ENCODE measurements at regions not wholly inside any gene's neighbourhood (a gene's known extent, or its start where the extent isn't known, plus 50 kb on each side); places are given as distances from the start of the nearest gene placed in this dataset.

DNA sequence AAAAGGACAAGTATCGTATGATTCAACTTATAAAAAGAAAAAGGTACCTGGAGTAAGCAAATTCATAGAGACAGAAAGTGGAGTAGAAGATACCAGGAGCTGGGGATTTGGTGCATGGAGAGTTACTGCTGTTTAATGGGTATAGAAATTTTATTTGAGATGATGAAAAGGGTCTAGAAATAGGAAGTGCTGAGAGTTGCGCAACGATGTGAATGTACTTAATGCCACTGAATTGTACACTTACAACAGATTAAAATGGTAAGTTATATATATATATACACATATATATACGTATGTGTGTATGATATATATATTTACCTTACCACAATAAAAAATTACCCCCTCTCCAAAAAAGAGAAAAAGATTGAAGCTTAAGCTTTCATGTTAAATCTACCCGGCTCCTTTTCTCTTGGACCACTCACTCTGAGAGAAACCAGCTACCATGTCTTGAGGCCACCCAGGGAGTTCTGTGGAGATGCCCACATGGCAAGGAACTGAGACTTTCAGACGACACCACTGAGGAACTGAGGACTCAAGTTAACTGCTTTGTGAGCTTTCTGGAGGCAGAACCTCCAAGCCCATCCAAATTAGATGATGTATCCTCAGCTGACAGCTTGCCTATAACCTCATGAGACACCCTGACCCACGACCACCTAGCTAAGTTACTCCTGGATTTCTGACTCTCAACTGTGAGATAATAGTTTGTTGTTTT is 130.0 kb upstream of the BTG1 start:
- Histone ChIP-seq H3K9me3 (no peaks in the 10 kb centered on the region), H3K4me3 (no peak overlapping the region), H3K4me1 (no peaks in the 10 kb centered on the region), H3K4me2 (no peak overlapping the region), H3K27ac (no peak overlapping the region)
- DNase-seq (ENCODE audit: low read depth in 1 of 2, low spot score in 1 of 2) = no peak
- ChIA-PET POLR2A (no interaction called here), CTCF (interaction anchor here (0.6 kb wide), 1 partner anchor 19 kb away, joined by 4 read pairs; no protein-coding TSS in a partner anchor)
- FAIRE-seq = no peak
- no peak for ATAC-seq
- TF ChIP-seq HOXA7 (CRISPR knock-in tag; IDR thresholded peaks at IDR 0.05) (no peak), CEBPB (IDR thresholded peaks at IDR 0.05) (peak; percentile 76 to 78; a peak in 3 of 4 replicates)
- 51% methylated on average over 7 of the region's 7 CpGs for WGBS (ENCODE audit: missing lambda C conversion rate)

GRCh38 chr12:92273076-92273475 is 127.4 kb upstream of the BTG1 start:
- Histone ChIP-seq H3K4me3 (no peak overlapping the region), H3K9me3 (no peaks in the 10 kb centered on the region), H3K4me2 (no peak overlapping the region), H3K27ac (no peak overlapping the region), H3K4me1 (no peaks in the 10 kb centered on the region)
- CTCF ChIA-PET = no interaction called here
- TF ChIP-seq FOXS1 (CRISPR knock-in tag; IDR thresholded peaks at IDR 0.05) (no peak), BCL3 (IDR thresholded peaks at IDR 0.05) (no peak), RFX5 (IDR thresholded peaks at IDR 0.05) (no peak), MYC (IDR thresholded peaks at IDR 0.05; ENCODE audit: borderline replicate concordance, low read length) (no peak), POLR2A (IDR thresholded peaks at IDR 0.05; ENCODE audit: low read length) (no peak), NR3C1 (IDR thresholded peaks at IDR 0.05) (no peak), CBX8 (IDR thresholded peaks at IDR 0.05) (no peak), RARB (CRISPR knock-in tag; IDR thresholded peaks at IDR 0.05) (no peak), MAX (IDR thresholded peaks at IDR 0.05) (no peak), E2F6 (IDR thresholded peaks at IDR 0.05; ENCODE audit: borderline replicate concordance, low read depth) (no peak), RNF2 (IDR thresholded peaks at IDR 0.05; ENCODE audit: borderline replicate concordance, low read depth) (no peak), BHLHE40 (IDR thresholded peaks at IDR 0.05; ENCODE audit: low read depth, low read length) (no peak), NPAS2 (CRISPR knock-in tag; IDR thresholded peaks at IDR 0.05; ENCODE audit: borderline replicate concordance) (no peak)
- TF ChIP-seq, protein P1, sequence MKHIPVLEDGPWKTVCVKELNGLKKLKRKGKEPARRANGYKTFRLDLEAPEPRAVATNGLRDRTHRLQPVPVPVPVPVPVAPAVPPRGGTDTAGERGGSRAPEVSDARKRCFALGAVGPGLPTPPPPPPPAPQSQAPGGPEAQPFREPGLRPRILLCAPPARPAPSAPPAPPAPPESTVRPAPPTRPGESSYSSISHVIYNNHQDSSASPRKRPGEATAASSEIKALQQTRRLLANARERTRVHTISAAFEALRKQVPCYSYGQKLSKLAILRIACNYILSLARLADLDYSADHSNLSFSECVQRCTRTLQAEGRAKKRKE (CRISPR knock-in tag; IDR thresholded peaks at IDR 0.05; ENCODE audit: low read depth) = no peak
- TF ChIP-seq, protein P2, sequence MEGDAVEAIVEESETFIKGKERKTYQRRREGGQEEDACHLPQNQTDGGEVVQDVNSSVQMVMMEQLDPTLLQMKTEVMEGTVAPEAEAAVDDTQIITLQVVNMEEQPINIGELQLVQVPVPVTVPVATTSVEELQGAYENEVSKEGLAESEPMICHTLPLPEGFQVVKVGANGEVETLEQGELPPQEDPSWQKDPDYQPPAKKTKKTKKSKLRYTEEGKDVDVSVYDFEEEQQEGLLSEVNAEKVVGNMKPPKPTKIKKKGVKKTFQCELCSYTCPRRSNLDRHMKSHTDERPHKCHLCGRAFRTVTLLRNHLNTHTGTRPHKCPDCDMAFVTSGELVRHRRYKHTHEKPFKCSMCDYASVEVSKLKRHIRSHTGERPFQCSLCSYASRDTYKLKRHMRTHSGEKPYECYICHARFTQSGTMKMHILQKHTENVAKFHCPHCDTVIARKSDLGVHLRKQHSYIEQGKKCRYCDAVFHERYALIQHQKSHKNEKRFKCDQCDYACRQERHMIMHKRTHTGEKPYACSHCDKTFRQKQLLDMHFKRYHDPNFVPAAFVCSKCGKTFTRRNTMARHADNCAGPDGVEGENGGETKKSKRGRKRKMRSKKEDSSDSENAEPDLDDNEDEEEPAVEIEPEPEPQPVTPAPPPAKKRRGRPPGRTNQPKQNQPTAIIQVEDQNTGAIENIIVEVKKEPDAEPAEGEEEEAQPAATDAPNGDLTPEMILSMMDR (IDR thresholded peaks at IDR 0.05) = no peak
- WGBS (ENCODE audit: missing lambda C conversion rate) = 71% methylated on average over 2 of the region's 2 CpGs
- FAIRE-seq = no peak
- no peak for ATAC-seq
- DNase-seq (ENCODE audit: low read depth in 1 of 2, low spot score in 1 of 2) = no peak
- POLR2A ChIA-PET = no interaction called here

All from A549 (cell line).